Skeletal muscle cell (primary cell): ENCODE measurements at regions not wholly inside any gene's neighbourhood (a gene's known extent, or its start where the extent isn't known, plus 50 kb on each side); places are given as distances from the start of the nearest gene placed in this dataset.
"Not testable (repeated sequence)": the region's sequence is repeated elsewhere in the genome, so short reads cannot be mapped to it uniquely, and the experiment has no call there.

Source experiments
- DNase-seq: peaks from one replicate; pipeline ENCODE4 v3.0.0-alpha.2; 2010; ENCODE audit warnings: low read depth
- H3K4me3 ChIP-seq: 2 replicates; pipeline ENCODE4 v1.5.1; 2011; ENCODE audit warnings: low read depth, mild to moderate bottlenecking, control low read depth, low read length, moderate library complexity

GRCh38 chr2:35440308-35440707 lies 915.3 kb upstream of the CRIM1 start:
- not testable (repeated sequence) for H3K4me3 ChIP-seq, DNase-seq

- DNase-seq, H3K4me3 ChIP-seq: not testable (repeated sequence)
Observed at GRCh38 chr2:35436893-35437292, 918.7 kb upstream of the CRIM1 start.

- no peak for DNase-seq
- H3K4me3 ChIP-seq = no peak overlapping the region
Observed at GRCh38 chr2:35428548-35428947, 927.0 kb upstream of the CRIM1 start.

GRCh38 chr2:35421485-35421884 lies 934.1 kb upstream of the CRIM1 start:
- no peak overlapping the region for H3K4me3 ChIP-seq
- DNase-seq = no peak

- no peak overlapping the region for H3K4me3 ChIP-seq
- no peak for DNase-seq
Observed at GRCh38 chr2:35417293-35417692, 938.3 kb upstream of the CRIM1 start.

GRCh38 chr2:35416391-35417140 lies 939.0 kb upstream of the CRIM1 start:
- DNase-seq = no peak
- H3K4me3 ChIP-seq = no peak overlapping the region

- DNase-seq = no peak
- H3K4me3 ChIP-seq = no peak overlapping the region
Observed at GRCh38 chr2:35415942-35416341, 939.6 kb upstream of the CRIM1 start.

- DNase-seq = no peak
- H3K4me3 ChIP-seq = no peak overlapping the region
Observed at GRCh38 chr2:35415282-35415681, 940.3 kb upstream of the CRIM1 start.

GRCh38 chr2:35410431-35411061 lies 945.0 kb upstream of the CRIM1 start:
- H3K4me3 ChIP-seq = no peak overlapping the region
- DNase-seq = no peak

GRCh38 chr2:35409762-35410161 lies 945.8 kb upstream of the CRIM1 start:
- no peak for DNase-seq
- no peak overlapping the region for H3K4me3 ChIP-seq

- no peak for DNase-seq
- no peak overlapping the region for H3K4me3 ChIP-seq
Observed at GRCh38 chr2:35408320-35408719, 947.3 kb upstream of the CRIM1 start.

- no peak overlapping the region for H3K4me3 ChIP-seq
- DNase-seq = no peak
Observed at GRCh38 chr2:35391736-35392442, 963.7 kb upstream of the CRIM1 start.

- no peak overlapping the region for H3K4me3 ChIP-seq
Observed at GRCh38 chr2:35378791-35379190, 976.8 kb upstream of the CRIM1 start.

GRCh38 chr2:35374845-35375244 lies 980.7 kb upstream of the CRIM1 start:
- no peak overlapping the region for H3K4me3 ChIP-seq

More at GRCh38 chr2:35378791-35379190, 976.8 kb upstream of the CRIM1 start:
- DNase-seq = no peak

GRCh38 chr2:35365859-35366258 lies 989.7 kb upstream of the CRIM1 start:
- no peak for DNase-seq
- no peak overlapping the region for H3K4me3 ChIP-seq

More at GRCh38 chr2:35374845-35375244, 980.7 kb upstream of the CRIM1 start:
- no peak for DNase-seq

- no peak for DNase-seq
- no peak overlapping the region for H3K4me3 ChIP-seq
Observed at GRCh38 chr2:35356332-35356731, 999.2 kb upstream of the CRIM1 start.

- H3K4me3 ChIP-seq = no peak overlapping the region
- no peak for DNase-seq
Observed at GRCh38 chr2:35355056-35355455, 1000.5 kb upstream of the CRIM1 start.

- DNase-seq = no peak
Observed at GRCh38 chr2:35347561-35347960, 1008.0 kb upstream of the CRIM1 start.

GRCh38 chr2:35343135-35343534 lies 1012.4 kb upstream of the CRIM1 start:
- no peak for DNase-seq
- H3K4me3 ChIP-seq = no peak overlapping the region

More at GRCh38 chr2:35347561-35347960, 1008.0 kb upstream of the CRIM1 start:
- no peak overlapping the region for H3K4me3 ChIP-seq

- no peak for DNase-seq
- H3K4me3 ChIP-seq = no peak overlapping the region
Observed at GRCh38 chr2:35339211-35339610, 1016.4 kb upstream of the CRIM1 start.
